B cell (primary cell): ENCODE measurements at regions not wholly inside any gene's neighbourhood (a gene's known extent, or its start where the extent isn't known, plus 50 kb on each side); places are given as distances from the start of the nearest gene placed in this dataset.

ENCODE experiments used
- ATAC-seq: fragments of 200-7000 bp; cut with Tn5 transposase; one replicate; pipeline ENCODE4 v1.10.0; 2021; ENCODE audit warnings: low read depth, mild to moderate bottlenecking, moderate number of reproducible peaks, moderate library complexity
- CTCF ChIA-PET: fragments of 350-600 bp; sonication (Branson Sonifier 250); formaldehyde crosslinking; loops from one replicate; lab custom pipeline; 2021; ENCODE audit warnings: antibody characterized with exemption, inconsistent platforms; lab: Charles Lee
- POLR2A ChIA-PET: fragments of 350-600 bp; sonication (Branson Sonifier 250); formaldehyde crosslinking; loops from one replicate; lab custom pipeline; 2021; ENCODE audit warnings: antibody characterized with exemption; lab: Charles Lee
- DNase-seq: peaks from one replicate; pipeline ENCODE4 v3.0.0; 2013
- H2AFZ ChIP-seq: 2 replicates; pipeline ENCODE4 v1.6.1; 2012; ENCODE audit warnings: mild to moderate bottlenecking, low read depth, low read length; ENCODE audit not compliant: insufficient read depth, poor library complexity, severe bottlenecking
- H3K27ac ChIP-seq, 2 donors: 1 replicate in 1 of 2; 2 replicates in 1 of 2; pipeline ENCODE4 v1.5.1; 2012 to 2013; ENCODE audit warnings: low read length in 2 of 2, mild to moderate bottlenecking in 2 of 2, moderate library complexity in 1 of 2
- H3K27me3 ChIP-seq, 4 experiments: fragments of 200-600 bp in 1 of 4; sonication (generic) in 1 of 4; replicated peaks in 1 of 4; 1 replicate in 2 of 4; 2 replicates in 2 of 4; pipeline versions ENCODE4 v1.6.1 to v1.7.0; 2013 to 2016; ENCODE audit warnings: low read length in 3 of 4, mild to moderate bottlenecking in 2 of 4, mixed read lengths in 1 of 4, moderate library complexity in 1 of 4; ENCODE audit not compliant: insufficient read depth in 4 of 4, control insufficient read depth in 3 of 4; ENCODE audit errors: control extremely low read depth in 1 of 4
- H3K36me3 ChIP-seq, 2 experiments: replicated peaks in 1 of 2; 1 replicate in 1 of 2; 2 replicates in 1 of 2; pipeline versions ENCODE4 v1.6.1 to v1.7.1; 2013; ENCODE audit warnings: low read length in 1 of 2; ENCODE audit not compliant: insufficient read depth in 2 of 2, control insufficient read depth in 1 of 2; ENCODE audit errors: control extremely low read depth in 1 of 2, extremely low read depth in 1 of 2
- H3K4me1 ChIP-seq, 2 donors: fragments of 200-600 bp in 1 of 2; sonication (generic) in 1 of 2; 1 replicate in 1 of 2; 2 replicates in 1 of 2; pipeline versions ENCODE4 v1.5.1 to v1.6.1; 2013 to 2017; ENCODE audit warnings: low read length in 2 of 2; ENCODE audit not compliant: control insufficient read depth in 2 of 2, insufficient read depth in 2 of 2
- H3K4me2 ChIP-seq: replicated peaks from 2 replicates; pipeline ENCODE3; 2012; ENCODE audit warnings: mild to moderate bottlenecking, low read depth, low read length; ENCODE audit not compliant: poor library complexity, severe bottlenecking
- H3K4me3 ChIP-seq, 5 experiments: fragments of 200-600 bp in 1 of 5; sonication (generic) in 1 of 5; 1 replicate in 3 of 5; 2 replicates in 2 of 5; pipeline versions ENCODE4 v1.5.1 to v1.7.0; 2011 to 2016; ENCODE audit warnings: low read length in 4 of 5, mild to moderate bottlenecking in 4 of 5, low read depth in 2 of 5, control low read depth in 1 of 5, moderate library complexity in 1 of 5; ENCODE audit not compliant: insufficient read depth in 1 of 5; ENCODE audit errors: control extremely low read depth in 1 of 5, extremely low read depth in 1 of 5
- H3K79me2 ChIP-seq: fragments of 200-600 bp; sonication (generic); one replicate; pipeline ENCODE4 v1.6.0; 2016; ENCODE audit warnings: low read length; ENCODE audit not compliant: control insufficient read depth, insufficient read depth
- H3K9ac ChIP-seq: fragments of 200-600 bp; sonication (generic); 2 replicates; pipeline ENCODE4 v1.6.1; 2017; ENCODE audit warnings: mild to moderate bottlenecking, low read length, moderate library complexity
- H3K9me3 ChIP-seq, 3 donors: one replicate each; pipeline versions ENCODE4 v1.6.1 to v1.7.1; 2013; ENCODE audit warnings: low read length in 2 of 3; ENCODE audit not compliant: control insufficient read depth in 2 of 3, insufficient read depth in 1 of 3; ENCODE audit errors: control extremely low read depth in 1 of 3
- H4K20me1 ChIP-seq: 2 replicates; pipeline ENCODE4 v1.6.0; 2012; ENCODE audit warnings: mild to moderate bottlenecking, low read length; ENCODE audit not compliant: insufficient read depth, control insufficient read depth, poor library complexity, severe bottlenecking
- H3K27ac Mint-ChIP-seq: one replicate; pipeline ENCODE4 v1.8.0; 2021; ENCODE audit warnings: mixed read lengths
- H3K27me3 Mint-ChIP-seq: one replicate; pipeline ENCODE4 v1.8.0; 2021; ENCODE audit warnings: mixed read lengths
- H3K4me1 Mint-ChIP-seq: one replicate; pipeline ENCODE4 v1.8.0; 2021; ENCODE audit warnings: mixed read lengths
- H3K4me3 Mint-ChIP-seq: one replicate; pipeline ENCODE4 v1.8.0; 2021; ENCODE audit warnings: mixed read lengths
- H3K9me3 Mint-ChIP-seq: one replicate; pipeline ENCODE4 v1.8.0; 2022; ENCODE audit warnings: mixed read lengths; ENCODE audit not compliant: insufficient read depth
- EZH2 ChIP-seq: IDR thresholded peaks from 2 replicates; pipeline ENCODE4 v1.6.1; 2012; ENCODE audit warnings: borderline replicate concordance, low read depth, mild to moderate bottlenecking, moderate library complexity, low read length; ENCODE audit not compliant: insufficient read depth, poor library complexity, severe bottlenecking
- WGBS: methylation state at CpG from one replicate; pipeline ENCODE4 v1.1.5; 2013; ENCODE audit warnings: missing lambda C conversion rate; ENCODE audit not compliant: insufficient coverage; 5-methylcytosine and 5-hydroxymethylcytosine counted together
- intact Hi-C: fragments of 100-400 bp; cut with micrococcal nuclease; formaldehyde crosslinking; loops from one replicate; pipeline ENCODE4 v1.10.0; 2022
- TF ChIP-seq, protein P1 (sequence below): fragments of 200-600 bp; IDR thresholded peaks from one replicate; pipeline ENCODE4 v1.8.0; 2022; ENCODE audit warnings: antibody characterized with exemption, mild to moderate bottlenecking

DNA sequence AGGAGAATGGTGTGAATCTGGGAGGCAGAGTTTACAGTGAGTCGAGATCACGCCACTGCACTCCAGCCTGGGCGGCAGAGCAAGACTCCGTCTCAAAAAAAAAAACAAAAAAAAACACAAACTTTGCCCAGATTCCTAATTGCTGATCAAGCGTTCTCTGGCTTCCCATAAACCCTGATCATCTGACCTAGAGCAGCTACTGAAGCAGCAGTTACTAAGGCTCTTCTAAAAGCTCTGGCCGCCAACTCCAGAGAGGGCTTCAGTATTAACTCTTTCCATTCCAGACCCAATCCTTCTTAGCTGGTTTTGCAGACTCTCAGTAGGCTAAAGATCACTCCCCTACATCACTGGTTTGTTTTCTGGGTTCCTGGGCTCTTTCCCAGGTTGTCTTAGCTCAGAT lies 201.6 kb downstream of the IGSF11 start:
- Histone ChIP-seq H2AFZ (no peak overlapping the region), H3K79me2 (no peaks in the 10 kb centered on the region), H3K4me2 (no peak overlapping the region), H3K36me3 (no peaks in the 10 kb centered on the region), H3K4me1 (no peaks in the 10 kb centered on the region), H3K9ac (no peak overlapping the region), H4K20me1 (no peaks in the 10 kb centered on the region), H3K4me3 (no peak overlapping the region), H3K27me3 (no peaks in the 10 kb centered on the region), H3K27ac (no peak overlapping the region), H3K9me3 (peaks cover 0 to 2% (median 0%) of the 10 kb centered on the region in 3 donors)
- ChIA-PET POLR2A (no interaction called here), CTCF (no interaction called here)
- Mint-ChIP-seq H3K27ac (no peak overlapping the region), H3K27me3 (peaks cover 3% of the 10 kb centered on the region), H3K4me1 (no peaks in the 10 kb centered on the region), H3K4me3 (no peak overlapping the region), H3K9me3 (peaks cover 1% of the 10 kb centered on the region)
- TF ChIP-seq, protein P1, sequence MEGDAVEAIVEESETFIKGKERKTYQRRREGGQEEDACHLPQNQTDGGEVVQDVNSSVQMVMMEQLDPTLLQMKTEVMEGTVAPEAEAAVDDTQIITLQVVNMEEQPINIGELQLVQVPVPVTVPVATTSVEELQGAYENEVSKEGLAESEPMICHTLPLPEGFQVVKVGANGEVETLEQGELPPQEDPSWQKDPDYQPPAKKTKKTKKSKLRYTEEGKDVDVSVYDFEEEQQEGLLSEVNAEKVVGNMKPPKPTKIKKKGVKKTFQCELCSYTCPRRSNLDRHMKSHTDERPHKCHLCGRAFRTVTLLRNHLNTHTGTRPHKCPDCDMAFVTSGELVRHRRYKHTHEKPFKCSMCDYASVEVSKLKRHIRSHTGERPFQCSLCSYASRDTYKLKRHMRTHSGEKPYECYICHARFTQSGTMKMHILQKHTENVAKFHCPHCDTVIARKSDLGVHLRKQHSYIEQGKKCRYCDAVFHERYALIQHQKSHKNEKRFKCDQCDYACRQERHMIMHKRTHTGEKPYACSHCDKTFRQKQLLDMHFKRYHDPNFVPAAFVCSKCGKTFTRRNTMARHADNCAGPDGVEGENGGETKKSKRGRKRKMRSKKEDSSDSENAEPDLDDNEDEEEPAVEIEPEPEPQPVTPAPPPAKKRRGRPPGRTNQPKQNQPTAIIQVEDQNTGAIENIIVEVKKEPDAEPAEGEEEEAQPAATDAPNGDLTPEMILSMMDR = no peak
- no peak for TF ChIP-seq EZH2
- ATAC-seq = no peak
- no peak for DNase-seq
- intact Hi-C loops = no loop called here
- WGBS = 63% methylated on average over 4 of the region's 6 CpGs

DNA sequence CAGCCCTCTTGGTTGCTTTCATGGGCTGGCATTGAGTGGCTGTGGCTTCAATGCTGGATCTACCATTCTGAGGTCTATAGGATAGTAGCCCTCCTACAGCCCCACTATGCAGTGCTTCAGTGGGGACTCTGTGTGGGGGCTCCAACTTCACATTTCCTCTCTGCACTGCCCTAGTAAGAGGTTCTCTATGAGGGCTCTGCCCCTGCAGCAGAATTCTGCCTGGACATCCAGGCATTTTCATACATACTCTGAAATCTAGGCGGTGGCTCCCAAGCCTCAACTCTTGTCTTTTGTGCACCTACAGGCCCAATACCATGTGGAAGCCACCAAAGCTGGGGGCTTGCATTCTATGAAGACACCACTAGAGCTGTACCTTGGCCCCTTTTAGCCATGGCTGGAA lies 195.8 kb downstream of the IGSF11 start:
- H3K9ac ChIP-seq = no peak overlapping the region
- no peaks in the 10 kb centered on the region for H3K36me3 ChIP-seq
- Mint-ChIP-seq H3K27me3 (no peaks in the 10 kb centered on the region), H3K27ac (no peak overlapping the region), H3K9me3 (peaks cover 13% of the 10 kb centered on the region), H3K4me3 (no peak overlapping the region), H3K4me1 (no peaks in the 10 kb centered on the region)
- ATAC-seq = no peak
- no peak for TF ChIP-seq EZH2
- TF ChIP-seq, protein P1 = no peak
- H3K27ac ChIP-seq = no peak overlapping the region
- 100% methylated on average over 1 of the region's 1 CpG for WGBS
- H3K27me3 ChIP-seq = no peaks in the 10 kb centered on the region
- DNase-seq = no peak
- H3K4me1 ChIP-seq = no peaks in the 10 kb centered on the region
- H3K79me2 ChIP-seq = no peaks in the 10 kb centered on the region
- H3K4me2 ChIP-seq = no peak overlapping the region
- intact Hi-C loops = no loop called here
- no peaks in the 10 kb centered on the region for H4K20me1 ChIP-seq
- H2AFZ ChIP-seq = no peak overlapping the region
- H3K4me3 ChIP-seq = no peak overlapping the region
- peaks cover 1 to 31% (median 25%) of the 10 kb centered on the region in 3 donors for H3K9me3 ChIP-seq
- ChIA-PET POLR2A (no interaction called here), CTCF (no interaction called here)
